ENCODE measurements at regions not wholly inside any gene's neighbourhood (a gene's known extent, or its start where the extent isn't known, plus 50 kb on each side); places are given as distances from the start of the nearest gene placed in this dataset.
A peak's percentile ranks its signal among the peaks of the same experiment; 100 is the strongest.

- CTCF ChIA-PET = no interaction called here
- ATAC-seq (no peak), DNase-seq (ENCODE audit: low spot score) (no peak)
- Mint-ChIP-seq H3K27me3 (ENCODE audit: low read depth) (no peaks in the 10 kb centered on the region; the same call in 1 of the 2 replicates), H3K4me1 (peaks cover 12% of the 10 kb centered on the region), H3K36me3 (no peaks in the 10 kb centered on the region), H3K27ac (peak overlapping the region; percentile 10; the same call in 1 of the 2 replicates), H3K9me3 (0 out of 2 replicates have a peak, but pooled peaks cover 4% of the 10 kb centered on the region), H3K4me3 (no peak overlapping the region)
- POLR2A ChIA-PET = no interaction called here
- TF ChIP-seq ZNF138 (CRISPR knock-in tag; conservative IDR thresholded peaks at IDR 0.05) (no peak), CDX4 (CRISPR knock-in tag; IDR thresholded peaks at IDR 0.05; ENCODE audit: borderline replicate concordance) (no peak), NR2C2 (CRISPR knock-in tag; IDR thresholded peaks at IDR 0.05) (no peak), ZNF317 (CRISPR knock-in tag; IDR thresholded peaks at IDR 0.05; ENCODE audit: borderline replicate concordance, low read depth) (no peak), ATF1 (CRISPR knock-in tag; IDR thresholded peaks at IDR 0.05) (no peak)
These were observed 174.8 kb downstream of the PLPP3 start for GRCh38 chr1:56404561-56405030.

- no peaks in the 10 kb centered on the region for H3K36me3 Mint-ChIP-seq
- no peak overlapping the region for H3K4me3 Mint-ChIP-seq
- H3K27me3 Mint-ChIP-seq (ENCODE audit: low read depth) = no peaks in the 10 kb centered on the region; the same call in 1 of the 2 replicates
- DNase-seq (ENCODE audit: low spot score) (no peak), ATAC-seq (no peak)
- no peak overlapping the region for H3K27ac Mint-ChIP-seq
- 0 out of 2 replicates have a peak, but pooled peaks cover 4% of the 10 kb centered on the region for H3K9me3 Mint-ChIP-seq
- CTCF ChIA-PET = no interaction called here
- H3K4me1 Mint-ChIP-seq = peaks cover 10% of the 10 kb centered on the region
- POLR2A ChIA-PET = no interaction called here
- no peak for TF ChIP-seq ESRRA (CRISPR knock-in tag; IDR thresholded peaks at IDR 0.05; ENCODE audit: borderline replicate concordance)
- TF ChIP-seq, protein P1, sequence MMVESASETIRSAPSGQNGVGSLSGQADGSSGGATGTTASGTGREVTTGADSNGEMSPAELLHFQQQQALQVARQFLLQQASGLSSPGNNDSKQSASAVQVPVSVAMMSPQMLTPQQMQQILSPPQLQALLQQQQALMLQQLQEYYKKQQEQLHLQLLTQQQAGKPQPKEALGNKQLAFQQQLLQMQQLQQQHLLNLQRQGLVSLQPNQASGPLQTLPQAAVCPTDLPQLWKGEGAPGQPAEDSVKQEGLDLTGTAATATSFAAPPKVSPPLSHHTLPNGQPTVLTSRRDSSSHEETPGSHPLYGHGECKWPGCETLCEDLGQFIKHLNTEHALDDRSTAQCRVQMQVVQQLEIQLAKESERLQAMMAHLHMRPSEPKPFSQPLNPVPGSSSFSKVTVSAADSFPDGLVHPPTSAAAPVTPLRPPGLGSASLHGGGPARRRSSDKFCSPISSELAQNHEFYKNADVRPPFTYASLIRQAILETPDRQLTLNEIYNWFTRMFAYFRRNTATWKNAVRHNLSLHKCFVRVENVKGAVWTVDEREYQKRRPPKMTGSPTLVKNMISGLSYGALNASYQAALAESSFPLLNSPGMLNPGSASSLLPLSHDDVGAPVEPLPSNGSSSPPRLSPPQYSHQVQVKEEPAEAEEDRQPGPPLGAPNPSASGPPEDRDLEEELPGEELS (CRISPR knock-in tag; IDR thresholded peaks at IDR 0.05) = no peak
- TF ChIP-seq, protein P2, sequence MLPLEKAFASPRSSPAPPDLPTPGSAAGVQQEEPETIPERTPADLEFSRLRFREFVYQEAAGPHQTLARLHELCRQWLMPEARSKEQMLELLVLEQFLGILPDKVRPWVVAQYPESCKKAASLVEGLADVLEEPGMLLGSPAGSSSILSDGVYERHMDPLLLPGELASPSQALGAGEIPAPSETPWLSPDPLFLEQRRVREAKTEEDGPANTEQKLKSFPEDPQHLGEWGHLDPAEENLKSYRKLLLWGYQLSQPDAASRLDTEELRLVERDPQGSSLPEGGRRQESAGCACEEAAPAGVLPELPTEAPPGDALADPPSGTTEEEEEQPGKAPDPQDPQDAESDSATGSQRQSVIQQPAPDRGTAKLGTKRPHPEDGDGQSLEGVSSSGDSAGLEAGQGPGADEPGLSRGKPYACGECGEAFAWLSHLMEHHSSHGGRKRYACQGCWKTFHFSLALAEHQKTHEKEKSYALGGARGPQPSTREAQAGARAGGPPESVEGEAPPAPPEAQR (CRISPR knock-in tag; IDR thresholded peaks at IDR 0.05) = no peak
- no peak for TF ChIP-seq PRRX2 (CRISPR knock-in tag; IDR thresholded peaks at IDR 0.05)
- no peak for TF ChIP-seq ZNF281 (CRISPR knock-in tag; IDR thresholded peaks at IDR 0.05)
- TF ChIP-seq MAX (CRISPR knock-in tag; IDR thresholded peaks at IDR 0.05) = no peak
- no peak for TF ChIP-seq ZNF423 (CRISPR knock-in tag; IDR thresholded peaks at IDR 0.05)
- TF ChIP-seq CREM (CRISPR knock-in tag; IDR thresholded peaks at IDR 0.05) = no peak
- no peak for TF ChIP-seq ZNF138 (CRISPR knock-in tag; conservative IDR thresholded peaks at IDR 0.05)
- TF ChIP-seq, protein P3, sequence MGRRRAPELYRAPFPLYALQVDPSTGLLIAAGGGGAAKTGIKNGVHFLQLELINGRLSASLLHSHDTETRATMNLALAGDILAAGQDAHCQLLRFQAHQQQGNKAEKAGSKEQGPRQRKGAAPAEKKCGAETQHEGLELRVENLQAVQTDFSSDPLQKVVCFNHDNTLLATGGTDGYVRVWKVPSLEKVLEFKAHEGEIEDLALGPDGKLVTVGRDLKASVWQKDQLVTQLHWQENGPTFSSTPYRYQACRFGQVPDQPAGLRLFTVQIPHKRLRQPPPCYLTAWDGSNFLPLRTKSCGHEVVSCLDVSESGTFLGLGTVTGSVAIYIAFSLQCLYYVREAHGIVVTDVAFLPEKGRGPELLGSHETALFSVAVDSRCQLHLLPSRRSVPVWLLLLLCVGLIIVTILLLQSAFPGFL (CRISPR knock-in tag; IDR thresholded peaks at IDR 0.05; ENCODE audit: borderline replicate concordance) = no peak
- TF ChIP-seq USF1 (CRISPR knock-in tag; IDR thresholded peaks at IDR 0.05) = no peak
- TF ChIP-seq SP1 (CRISPR knock-in tag; conservative IDR thresholded peaks at IDR 0.05) = no peak
- no peak for TF ChIP-seq HMGXB4 (CRISPR knock-in tag; IDR thresholded peaks at IDR 0.05)
- TF ChIP-seq ZNF416 (CRISPR knock-in tag; IDR thresholded peaks at IDR 0.05) = no peak
- TF ChIP-seq ZMAT4 (CRISPR knock-in tag; IDR thresholded peaks at IDR 0.05) = no peak
- no peak for TF ChIP-seq GRHL2 (CRISPR knock-in tag; IDR thresholded peaks at IDR 0.05; ENCODE audit: insufficient replicate concordance, severe bottlenecking)
- no peak for TF ChIP-seq GTF2I (CRISPR knock-in tag; conservative IDR thresholded peaks at IDR 0.05)
- no peak for TF ChIP-seq E2F5 (CRISPR knock-in tag; IDR thresholded peaks at IDR 0.05)
- no peak for TF ChIP-seq RELA (CRISPR knock-in tag; IDR thresholded peaks at IDR 0.05; ENCODE audit: borderline replicate concordance)
These were observed 175.3 kb downstream of the PLPP3 start for GRCh38 chr1:56404066-56404465.
